ENCODE measurements at regions not wholly inside any gene's neighbourhood (a gene's known extent, or its start where the extent isn't known, plus 50 kb on each side); places are given as distances from the start of the nearest gene placed in this dataset.

GRCh38 chr1:201775380-201775779, 53.6 kb upstream of the IPO9 start:
- DNase-seq, result no peak

DNA sequence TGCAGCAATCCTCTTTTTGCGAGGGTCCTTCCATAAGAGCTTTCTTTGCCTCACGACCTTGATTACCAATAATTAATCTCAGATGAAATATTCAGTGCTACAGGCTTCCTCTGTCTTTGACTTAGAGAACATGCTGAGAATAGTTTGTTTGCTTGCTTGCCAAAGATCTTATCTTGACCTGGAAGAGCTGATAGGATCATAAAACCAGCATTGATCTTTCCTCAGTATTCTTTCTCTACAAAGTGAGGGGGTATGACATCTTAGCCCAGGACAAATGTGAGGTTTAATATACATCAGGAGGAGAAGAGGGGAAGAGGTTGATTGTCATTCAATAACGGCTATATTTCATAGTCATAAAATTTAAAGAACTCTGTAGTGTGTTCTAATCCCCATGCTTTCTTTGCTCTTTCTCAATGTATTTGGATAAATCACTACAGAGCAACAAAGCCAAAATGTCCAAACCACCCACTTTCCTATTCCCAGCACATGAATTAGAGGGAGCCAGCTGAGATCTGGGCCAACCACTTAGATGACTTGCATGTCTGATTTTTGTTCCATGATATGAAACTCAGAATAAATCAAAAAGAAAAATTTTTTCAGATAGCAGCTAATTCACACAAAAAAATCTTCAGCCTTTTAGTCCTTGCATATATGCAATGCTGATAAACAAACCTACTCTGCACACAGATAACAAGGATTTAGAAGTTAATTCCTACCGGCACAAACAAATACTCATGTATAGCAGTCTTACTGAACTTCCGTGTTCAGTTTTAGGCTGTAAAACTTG, 50.5 kb upstream of the IPO9 start:
- DNase-seq, result no peak
